PC-3 (cell line): ENCODE measurements at regions not wholly inside any gene's neighbourhood (a gene's known extent, or its start where the extent isn't known, plus 50 kb on each side); places are given as distances from the start of the nearest gene placed in this dataset.

ENCODE experiments used
- EZH2phosphoT487 ChIP-seq: fragments of 300-600 bp; sonication (generic); IDR thresholded peaks from 2 replicates; pipeline ENCODE4 v1.6.1; 2018; ENCODE audit warnings: mild to moderate bottlenecking, antibody characterized with exemption, low read length, borderline replicate concordance
- TF ChIP-seq, protein P1 (sequence below): fragments of 300-600 bp; sonication (generic); conservative IDR thresholded peaks from 2 replicates; pipeline ENCODE4 v1.5.1; 2017; ENCODE audit warnings: antibody characterized with exemption, low read depth, mild to moderate bottlenecking, low read length

DNA sequence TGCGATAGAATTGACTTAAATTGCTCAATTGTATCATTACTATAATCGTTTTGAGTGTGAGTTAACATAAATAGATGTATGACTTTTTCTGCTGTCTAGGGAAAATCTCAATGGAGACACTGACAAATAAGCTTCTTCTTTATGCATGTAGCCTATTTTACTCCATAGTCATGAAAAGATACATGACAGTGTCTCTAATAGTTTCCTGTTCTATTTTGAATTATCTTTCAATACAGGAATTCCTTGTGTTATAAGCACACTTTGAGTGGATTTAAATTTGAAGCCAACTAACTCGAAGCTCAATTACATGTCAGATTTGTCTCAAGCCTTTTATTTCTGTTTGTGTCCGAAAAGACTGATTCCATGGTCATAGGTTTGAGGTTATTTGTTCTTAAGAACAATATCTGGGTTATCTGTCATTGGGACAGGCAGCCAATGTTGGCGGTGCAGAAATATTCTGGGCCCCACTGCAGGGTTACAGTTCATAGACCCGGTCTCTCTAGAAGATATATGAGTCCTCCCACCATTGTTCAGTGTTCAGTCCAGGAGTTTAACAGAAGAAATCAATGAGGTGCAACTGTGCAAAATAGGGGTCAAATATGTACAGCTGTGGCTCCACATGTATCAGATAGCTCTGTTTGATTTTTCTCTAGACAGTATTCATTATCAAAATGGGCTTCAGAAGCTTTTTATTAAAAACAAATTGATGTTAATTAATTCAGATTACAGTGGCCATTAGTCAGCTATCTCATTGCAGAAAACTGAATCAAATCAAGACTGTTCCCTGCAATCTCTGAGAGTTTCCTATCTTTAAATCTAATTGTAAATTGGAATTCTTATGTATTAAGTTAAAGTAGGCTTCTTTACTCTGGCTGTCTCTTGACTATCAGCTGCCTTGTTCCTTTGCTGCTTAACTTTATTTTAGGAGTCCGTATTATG lies 1238.8 kb downstream of the NXPH1 start:
- TF ChIP-seq, protein P1, sequence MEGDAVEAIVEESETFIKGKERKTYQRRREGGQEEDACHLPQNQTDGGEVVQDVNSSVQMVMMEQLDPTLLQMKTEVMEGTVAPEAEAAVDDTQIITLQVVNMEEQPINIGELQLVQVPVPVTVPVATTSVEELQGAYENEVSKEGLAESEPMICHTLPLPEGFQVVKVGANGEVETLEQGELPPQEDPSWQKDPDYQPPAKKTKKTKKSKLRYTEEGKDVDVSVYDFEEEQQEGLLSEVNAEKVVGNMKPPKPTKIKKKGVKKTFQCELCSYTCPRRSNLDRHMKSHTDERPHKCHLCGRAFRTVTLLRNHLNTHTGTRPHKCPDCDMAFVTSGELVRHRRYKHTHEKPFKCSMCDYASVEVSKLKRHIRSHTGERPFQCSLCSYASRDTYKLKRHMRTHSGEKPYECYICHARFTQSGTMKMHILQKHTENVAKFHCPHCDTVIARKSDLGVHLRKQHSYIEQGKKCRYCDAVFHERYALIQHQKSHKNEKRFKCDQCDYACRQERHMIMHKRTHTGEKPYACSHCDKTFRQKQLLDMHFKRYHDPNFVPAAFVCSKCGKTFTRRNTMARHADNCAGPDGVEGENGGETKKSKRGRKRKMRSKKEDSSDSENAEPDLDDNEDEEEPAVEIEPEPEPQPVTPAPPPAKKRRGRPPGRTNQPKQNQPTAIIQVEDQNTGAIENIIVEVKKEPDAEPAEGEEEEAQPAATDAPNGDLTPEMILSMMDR = no peak
- TF ChIP-seq EZH2phosphoT487 = no peak
